Keratinocyte (primary cell): ENCODE measurements at regions not wholly inside any gene's neighbourhood (a gene's known extent, or its start where the extent isn't known, plus 50 kb on each side); places are given as distances from the start of the nearest gene placed in this dataset.

Experiments used
- DNase-seq: peaks from one replicate; pipeline ENCODE4 v3.0.0-alpha.2; 2011; ENCODE audit warnings: low read depth, missing footprints, low spot score
- FAIRE-seq: peaks from 2 replicates; lab custom pipeline; 2011; peaks lifted over from hg19 to GRCh38; lab: Jason Lieb, UNC
- H2AFZ ChIP-seq: 2 replicates; pipeline ENCODE4 v1.6.0; 2012; ENCODE audit warnings: low read length, control low read depth, inconsistent platforms; ENCODE audit not compliant: control insufficient read depth
- H3K27ac ChIP-seq: 2 replicates; pipeline ENCODE4 v1.5.1; 2011; ENCODE audit warnings: low read length; ENCODE audit not compliant: control insufficient read depth, insufficient read depth
- H3K27me3 ChIP-seq: 3 replicates; pipeline ENCODE4 v1.6.0; 2011; ENCODE audit warnings: low read length; ENCODE audit not compliant: control insufficient read depth, insufficient read depth; ENCODE audit errors: extremely low read depth
- H3K36me3 ChIP-seq, 2 experiments: 2 replicates in 1 of 2; 3 replicates in 1 of 2; pipeline ENCODE4 v1.5.1; 2011; ENCODE audit warnings: low read length in 2 of 2, mild to moderate bottlenecking in 1 of 2; ENCODE audit not compliant: control insufficient read depth in 2 of 2, insufficient read depth in 2 of 2; ENCODE audit errors: extremely low read depth in 1 of 2
- H3K4me1 ChIP-seq: 3 replicates; pipeline ENCODE4 v1.5.1; 2011; ENCODE audit warnings: low read length; ENCODE audit not compliant: control insufficient read depth, insufficient read depth; ENCODE audit errors: extremely low read depth
- H3K4me2 ChIP-seq: 3 replicates; pipeline ENCODE4 v1.6.0; 2011; ENCODE audit warnings: low read depth, low read length; ENCODE audit not compliant: control insufficient read depth, insufficient read depth; ENCODE audit errors: extremely low read depth
- H3K4me3 ChIP-seq, 3 experiments: fragments of 200-600 bp in 1 of 3; sonication (generic) in 1 of 3; 2 replicates in 2 of 3; 3 replicates in 1 of 3; pipeline ENCODE4 v1.5.1; 2011 to 2016; ENCODE audit warnings: low read length in 3 of 3, mild to moderate bottlenecking in 3 of 3, control low read depth in 2 of 3, inconsistent platforms in 1 of 3, low read depth in 1 of 3, mixed read lengths in 1 of 3, mixed run types in 1 of 3, moderate library complexity in 1 of 3; ENCODE audit not compliant: control insufficient read depth in 2 of 3, insufficient read depth in 2 of 3; ENCODE audit errors: extremely low read depth in 1 of 3
- H3K79me2 ChIP-seq: 2 replicates; pipeline ENCODE4 v1.6.0; 2012; ENCODE audit warnings: low read length; ENCODE audit not compliant: control insufficient read depth, insufficient read depth
- H3K9ac ChIP-seq: 3 replicates; pipeline ENCODE4 v1.6.0; 2011; ENCODE audit warnings: low read length; ENCODE audit not compliant: control insufficient read depth, insufficient read depth; ENCODE audit errors: extremely low read depth
- H3K9me1 ChIP-seq: 3 replicates; pipeline ENCODE4 v1.6.0; 2011; ENCODE audit warnings: low read length; ENCODE audit not compliant: control insufficient read depth, insufficient read depth; ENCODE audit errors: extremely low read depth
- H3K9me3 ChIP-seq: 2 replicates; pipeline ENCODE4 v1.5.1; 2012; ENCODE audit warnings: low read depth, low read length; ENCODE audit not compliant: control insufficient read depth
- H4K20me1 ChIP-seq: 3 replicates; pipeline ENCODE4 v1.6.0; 2011; ENCODE audit warnings: low read length; ENCODE audit not compliant: control insufficient read depth, insufficient read depth; ENCODE audit errors: extremely low read depth
- EZH2 ChIP-seq: IDR thresholded peaks from one replicate; pipeline ENCODE4 v1.6.1; 2012; ENCODE audit warnings: inconsistent platforms, mild to moderate bottlenecking, low read length, moderate library complexity
- dilution Hi-C: fragments of 300-500 bp; cut with MboI; formaldehyde crosslinking; loops from one replicate; pipeline ENCODE4 v1.7.0; 2020; ENCODE audit warnings: low sequenced_read_pairs; ENCODE audit not compliant: extremely low pct_ligation_motif_present
- TF ChIP-seq, protein P1 (sequence below), 3 experiments: IDR thresholded peaks in 1 of 3; conservative IDR thresholded peaks in 1 of 3; optimal IDR thresholded peaks in 1 of 3; 2 replicates in 2 of 3; 3 replicates in 1 of 3; pipeline versions ENCODE3 to v1.5.1; 2011; ENCODE audit warnings: low read length in 3 of 3, mild to moderate bottlenecking in 3 of 3, moderate library complexity in 2 of 3, control low read depth in 1 of 3, inconsistent platforms in 1 of 3; ENCODE audit not compliant: insufficient read depth in 2 of 3; ENCODE audit errors: extremely low read depth in 1 of 3

DNA sequence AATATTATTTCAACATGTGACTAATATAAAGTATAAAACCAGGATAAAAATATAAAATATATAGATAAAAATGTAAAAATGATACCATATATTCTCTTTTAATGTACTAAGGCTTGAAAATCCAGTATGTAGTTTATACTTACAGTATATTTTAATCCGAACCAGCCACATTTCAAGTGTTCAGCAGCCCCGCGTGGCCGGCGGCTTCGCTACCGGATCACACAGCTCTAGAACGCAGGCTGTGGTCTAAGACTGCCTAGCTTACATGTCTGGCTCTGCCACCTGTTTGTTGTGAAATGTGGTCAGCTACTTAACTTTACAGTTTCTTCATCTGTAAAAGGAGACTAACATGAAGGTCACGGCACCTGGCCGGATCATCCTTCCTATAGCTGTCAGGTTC lies 189.7 kb upstream of the TBX3 start:
- Histone ChIP-seq H3K9me1 (no peaks in the 10 kb centered on the region), H3K4me2 (no peak overlapping the region), H4K20me1 (no peaks in the 10 kb centered on the region), H2AFZ (no peak overlapping the region), H3K79me2 (no peaks in the 10 kb centered on the region), H3K4me3 (no peak overlapping the region), H3K27ac (no peak overlapping the region), H3K4me1 (no peaks in the 10 kb centered on the region), H3K27me3 (no peaks in the 10 kb centered on the region), H3K36me3 (no peaks in the 10 kb centered on the region), H3K9me3 (no peaks in the 10 kb centered on the region), H3K9ac (no peak overlapping the region)
- dilution Hi-C loops: no loop called here
- no peak for TF ChIP-seq EZH2
- TF ChIP-seq, protein P1, sequence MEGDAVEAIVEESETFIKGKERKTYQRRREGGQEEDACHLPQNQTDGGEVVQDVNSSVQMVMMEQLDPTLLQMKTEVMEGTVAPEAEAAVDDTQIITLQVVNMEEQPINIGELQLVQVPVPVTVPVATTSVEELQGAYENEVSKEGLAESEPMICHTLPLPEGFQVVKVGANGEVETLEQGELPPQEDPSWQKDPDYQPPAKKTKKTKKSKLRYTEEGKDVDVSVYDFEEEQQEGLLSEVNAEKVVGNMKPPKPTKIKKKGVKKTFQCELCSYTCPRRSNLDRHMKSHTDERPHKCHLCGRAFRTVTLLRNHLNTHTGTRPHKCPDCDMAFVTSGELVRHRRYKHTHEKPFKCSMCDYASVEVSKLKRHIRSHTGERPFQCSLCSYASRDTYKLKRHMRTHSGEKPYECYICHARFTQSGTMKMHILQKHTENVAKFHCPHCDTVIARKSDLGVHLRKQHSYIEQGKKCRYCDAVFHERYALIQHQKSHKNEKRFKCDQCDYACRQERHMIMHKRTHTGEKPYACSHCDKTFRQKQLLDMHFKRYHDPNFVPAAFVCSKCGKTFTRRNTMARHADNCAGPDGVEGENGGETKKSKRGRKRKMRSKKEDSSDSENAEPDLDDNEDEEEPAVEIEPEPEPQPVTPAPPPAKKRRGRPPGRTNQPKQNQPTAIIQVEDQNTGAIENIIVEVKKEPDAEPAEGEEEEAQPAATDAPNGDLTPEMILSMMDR (optimal IDR thresholded peaks at IDR 0.05 in 1 of 3, IDR thresholded peaks at IDR 0.05 in 1 of 3, conservative IDR thresholded peaks at IDR 0.05 in 1 of 3; ENCODE audit: extremely low read depth in 1 of 3, insufficient read depth in 2 of 3, low read length in 3 of 3): no peak
- FAIRE-seq (no peak), DNase-seq (no peak)

DNA sequence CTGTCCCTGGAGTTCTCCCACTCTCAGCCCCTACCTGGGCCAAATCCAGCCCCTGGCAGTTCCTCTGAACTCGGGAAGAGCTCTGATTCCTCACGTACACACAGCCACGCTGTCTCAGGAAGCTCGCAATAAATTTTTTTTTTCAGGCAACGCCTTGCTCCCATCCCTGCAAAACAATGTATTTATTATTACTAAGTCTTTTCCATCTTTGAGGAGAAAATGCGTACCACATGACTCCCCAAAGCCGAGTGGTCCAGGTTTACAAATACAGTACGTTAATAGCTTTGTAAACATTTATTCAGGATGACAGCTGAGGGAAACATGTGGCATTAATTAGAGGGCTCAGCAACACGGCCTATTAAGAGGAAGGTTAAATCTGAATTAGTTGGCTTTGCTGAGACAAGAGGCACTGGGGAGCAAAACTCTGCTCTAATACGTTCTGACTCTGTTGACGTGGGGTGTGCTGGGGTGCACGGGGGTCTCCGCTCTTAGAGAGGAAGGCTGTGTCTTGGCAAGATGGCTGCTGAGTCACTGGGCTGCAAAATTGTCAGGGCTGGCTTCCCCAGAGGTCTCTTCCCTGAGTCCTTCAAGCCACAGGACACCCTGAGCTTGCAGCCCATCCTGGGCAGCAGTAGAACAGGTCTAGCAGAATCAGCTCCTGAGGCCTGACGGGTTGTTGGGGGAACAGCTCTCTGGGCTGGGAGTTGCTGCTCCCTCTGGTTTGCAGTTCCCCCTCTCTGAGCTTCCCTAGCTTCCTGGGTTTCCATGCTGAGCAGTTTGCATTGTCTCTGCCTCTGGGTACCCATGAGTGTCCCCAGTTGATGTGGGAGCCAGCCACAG lies 185.2 kb upstream of the TBX3 start:
- Histone ChIP-seq H3K4me2 (no peak overlapping the region), H2AFZ (no peak overlapping the region)

More for the DNA sequence above, 185.2 kb upstream of the TBX3 start:
- no peak for TF ChIP-seq EZH2
- TF ChIP-seq, protein P1 (optimal IDR thresholded peaks at IDR 0.05 in 1 of 3, IDR thresholded peaks at IDR 0.05 in 1 of 3, conservative IDR thresholded peaks at IDR 0.05 in 1 of 3; ENCODE audit: extremely low read depth in 1 of 3, insufficient read depth in 2 of 3, low read length in 3 of 3): no peak
- Histone ChIP-seq H3K9me3 (no peaks in the 10 kb centered on the region), H3K9ac (no peak overlapping the region), H4K20me1 (no peaks in the 10 kb centered on the region), H3K27ac (no peak overlapping the region), H3K9me1 (no peaks in the 10 kb centered on the region), H3K4me1 (no peaks in the 10 kb centered on the region), H3K4me3 (no peak overlapping the region), H3K79me2 (no peaks in the 10 kb centered on the region), H3K27me3 (no peaks in the 10 kb centered on the region), H3K36me3 (no peaks in the 10 kb centered on the region)
- dilution Hi-C loops: no loop called here
- no peak for DNase-seq
- no peak for FAIRE-seq
